Choroid plexus epithelial cell (primary cell): ENCODE measurements at regions not wholly inside any gene's neighbourhood (a gene's known extent, or its start where the extent isn't known, plus 50 kb on each side); places are given as distances from the start of the nearest gene placed in this dataset.

Experiments used
- DNase-seq: peaks from one replicate; pipeline ENCODE4 v3.0.0-alpha.2; 2010; ENCODE audit warnings: low read depth
- H3K4me3 ChIP-seq: 2 replicates; pipeline ENCODE4 v1.5.1; 2011; ENCODE audit warnings: low read depth, mild to moderate bottlenecking, control low read depth, low read length, moderate library complexity
- TF ChIP-seq, protein P1 (sequence below): conservative IDR thresholded peaks from 2 replicates; pipeline ENCODE4 v1.5.1; 2011; ENCODE audit warnings: low read depth, mild to moderate bottlenecking, control low read depth, inconsistent platforms, low read length, moderate library complexity

GRCh38 chr10:128393546-128393945 lies 267.3 kb upstream of the MKI67 start:
- DNase-seq = no peak
- TF ChIP-seq, protein P1, sequence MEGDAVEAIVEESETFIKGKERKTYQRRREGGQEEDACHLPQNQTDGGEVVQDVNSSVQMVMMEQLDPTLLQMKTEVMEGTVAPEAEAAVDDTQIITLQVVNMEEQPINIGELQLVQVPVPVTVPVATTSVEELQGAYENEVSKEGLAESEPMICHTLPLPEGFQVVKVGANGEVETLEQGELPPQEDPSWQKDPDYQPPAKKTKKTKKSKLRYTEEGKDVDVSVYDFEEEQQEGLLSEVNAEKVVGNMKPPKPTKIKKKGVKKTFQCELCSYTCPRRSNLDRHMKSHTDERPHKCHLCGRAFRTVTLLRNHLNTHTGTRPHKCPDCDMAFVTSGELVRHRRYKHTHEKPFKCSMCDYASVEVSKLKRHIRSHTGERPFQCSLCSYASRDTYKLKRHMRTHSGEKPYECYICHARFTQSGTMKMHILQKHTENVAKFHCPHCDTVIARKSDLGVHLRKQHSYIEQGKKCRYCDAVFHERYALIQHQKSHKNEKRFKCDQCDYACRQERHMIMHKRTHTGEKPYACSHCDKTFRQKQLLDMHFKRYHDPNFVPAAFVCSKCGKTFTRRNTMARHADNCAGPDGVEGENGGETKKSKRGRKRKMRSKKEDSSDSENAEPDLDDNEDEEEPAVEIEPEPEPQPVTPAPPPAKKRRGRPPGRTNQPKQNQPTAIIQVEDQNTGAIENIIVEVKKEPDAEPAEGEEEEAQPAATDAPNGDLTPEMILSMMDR = no peak
- H3K4me3 ChIP-seq = no peak overlapping the region

DNA sequence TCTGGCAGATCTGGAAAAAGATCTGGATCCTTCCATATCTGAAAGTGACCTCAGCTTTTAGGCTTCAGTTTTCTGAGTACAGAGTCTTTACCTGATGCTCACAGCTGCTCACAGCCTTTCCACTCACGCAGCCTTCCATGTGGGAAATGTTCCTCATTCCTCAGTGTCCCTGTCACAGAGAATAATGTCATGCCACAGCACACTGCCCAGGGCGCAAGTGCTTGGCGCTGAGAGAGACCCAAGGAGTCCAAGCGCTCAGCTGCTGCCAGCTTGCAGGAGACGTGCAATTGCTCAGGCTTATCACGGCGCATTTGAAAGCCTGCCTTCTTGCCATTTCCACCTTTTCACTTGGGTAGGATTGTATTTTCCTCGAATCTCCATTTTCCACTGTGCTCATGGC lies 271.9 kb upstream of the MKI67 start:
- no peak for DNase-seq
- no peak overlapping the region for H3K4me3 ChIP-seq
- TF ChIP-seq, protein P1 = no peak

DNA sequence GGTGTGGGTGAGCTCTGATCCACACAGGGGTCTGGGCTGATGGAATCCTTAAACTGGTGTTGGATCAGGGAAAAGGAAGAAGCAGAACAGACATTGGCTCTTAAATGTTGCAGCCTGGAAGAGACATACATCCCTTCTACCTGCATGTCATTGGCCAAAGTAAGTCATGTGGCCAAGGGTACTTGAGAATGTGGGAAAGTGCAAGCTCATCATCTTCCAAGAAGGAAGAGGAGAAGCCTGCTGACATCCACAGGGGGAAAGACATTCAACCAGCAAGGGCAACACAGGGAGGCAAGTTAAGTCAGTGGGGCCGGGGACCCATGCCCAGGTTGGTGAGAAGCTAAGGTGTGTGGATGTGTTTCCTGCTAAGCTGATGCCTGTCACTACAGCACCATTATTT lies 272.8 kb upstream of the MKI67 start:
- TF ChIP-seq, protein P1 = no peak
- no peak overlapping the region for H3K4me3 ChIP-seq
- DNase-seq = no peak

GRCh38 chr10:128400564-128400963 lies 274.3 kb upstream of the MKI67 start:
- DNase-seq = no peak
- H3K4me3 ChIP-seq = no peak overlapping the region
- TF ChIP-seq, protein P1 = no peak

DNA sequence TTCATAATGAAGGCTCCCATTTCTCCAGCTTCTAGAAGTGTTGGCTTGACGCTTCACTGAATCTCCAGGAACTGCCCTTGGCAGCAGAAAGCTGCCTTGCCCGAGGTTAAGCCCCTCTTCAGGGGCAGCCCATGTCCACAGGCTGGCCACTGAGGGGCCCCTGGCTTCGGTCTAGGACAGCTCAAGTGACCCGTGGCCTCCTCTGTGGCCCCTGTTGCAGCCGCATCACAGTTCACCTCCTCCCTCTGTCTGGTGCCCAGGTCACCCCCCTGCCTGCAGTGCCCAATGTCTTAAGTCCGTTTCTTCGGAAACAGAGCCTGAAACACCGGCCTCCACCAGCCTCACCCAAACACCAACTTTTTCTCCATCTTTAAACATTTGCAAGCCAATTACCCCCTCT lies 279.2 kb upstream of the MKI67 start:
- TF ChIP-seq, protein P1 = no peak
- no peak overlapping the region for H3K4me3 ChIP-seq
- DNase-seq = no peak

DNA sequence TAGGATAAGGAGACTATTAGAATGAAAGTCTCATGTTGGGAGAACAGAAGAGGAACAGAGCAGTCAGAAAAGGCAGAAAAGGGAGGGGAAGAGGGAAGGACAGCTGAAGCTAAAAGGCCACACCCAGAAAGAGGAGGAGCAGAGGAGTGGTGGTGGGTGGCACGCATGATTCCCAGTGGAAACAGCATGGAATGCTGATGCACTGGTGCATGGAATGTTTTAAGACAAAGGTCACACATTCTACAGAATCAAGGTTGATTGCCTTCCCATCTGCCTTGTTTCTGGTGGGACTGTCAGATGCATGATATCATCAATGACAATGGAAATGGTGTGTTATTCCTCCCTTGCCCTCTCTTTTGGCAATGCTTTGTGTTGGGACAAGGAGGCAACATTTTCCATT lies 285.4 kb upstream of the MKI67 start:
- DNase-seq = no peak
- no peak overlapping the region for H3K4me3 ChIP-seq
- TF ChIP-seq, protein P1 = no peak

DNA sequence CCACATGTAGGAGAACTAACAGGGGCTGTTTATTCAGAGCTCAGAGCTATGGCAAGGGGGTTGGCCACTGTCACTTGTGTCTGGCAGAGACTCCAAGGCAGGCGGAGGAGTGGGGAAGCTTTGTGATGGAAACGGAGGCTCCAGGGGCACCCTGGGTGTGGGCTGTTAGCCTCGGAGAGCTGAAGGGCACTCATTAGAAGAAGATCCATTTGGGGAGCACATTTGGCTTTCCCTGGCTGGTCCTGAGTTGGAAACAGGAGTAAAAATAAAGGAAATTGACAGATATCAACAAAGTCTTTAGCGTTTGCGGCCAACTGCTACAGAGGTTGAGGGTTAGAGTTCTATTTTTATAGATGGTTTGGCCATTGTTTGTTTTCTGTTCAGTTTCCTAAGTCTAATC lies 288.3 kb upstream of the MKI67 start:
- H3K4me3 ChIP-seq = no peak overlapping the region
- no peak for DNase-seq
- TF ChIP-seq, protein P1 = no peak
